Skin epidermis (tissue), 12 donors: ENCODE measurements at regions not wholly inside any gene's neighbourhood (a gene's known extent, or its start where the extent isn't known, plus 50 kb on each side); places are given as distances from the start of the nearest gene placed in this dataset.

ENCODE experiments used
- H3K27ac ChIP-seq, 21 experiments: fragments of 200-600 bp; sonication (generic) in 11 of 21; one replicate each; pipeline ENCODE4 v1.5.0; 2020; ENCODE audit warnings: mild to moderate bottlenecking in 3 of 21, inconsistent platforms in 2 of 21, moderate library complexity in 2 of 21
- H3K4me3 ChIP-seq, 7 experiments: fragments of 200-600 bp; sonication (generic) in 2 of 7; one replicate each; pipeline ENCODE4 v1.5.0; 2020; ENCODE audit warnings: inconsistent platforms in 2 of 7, mild to moderate bottlenecking in 2 of 7, moderate library complexity in 1 of 7

DNA sequence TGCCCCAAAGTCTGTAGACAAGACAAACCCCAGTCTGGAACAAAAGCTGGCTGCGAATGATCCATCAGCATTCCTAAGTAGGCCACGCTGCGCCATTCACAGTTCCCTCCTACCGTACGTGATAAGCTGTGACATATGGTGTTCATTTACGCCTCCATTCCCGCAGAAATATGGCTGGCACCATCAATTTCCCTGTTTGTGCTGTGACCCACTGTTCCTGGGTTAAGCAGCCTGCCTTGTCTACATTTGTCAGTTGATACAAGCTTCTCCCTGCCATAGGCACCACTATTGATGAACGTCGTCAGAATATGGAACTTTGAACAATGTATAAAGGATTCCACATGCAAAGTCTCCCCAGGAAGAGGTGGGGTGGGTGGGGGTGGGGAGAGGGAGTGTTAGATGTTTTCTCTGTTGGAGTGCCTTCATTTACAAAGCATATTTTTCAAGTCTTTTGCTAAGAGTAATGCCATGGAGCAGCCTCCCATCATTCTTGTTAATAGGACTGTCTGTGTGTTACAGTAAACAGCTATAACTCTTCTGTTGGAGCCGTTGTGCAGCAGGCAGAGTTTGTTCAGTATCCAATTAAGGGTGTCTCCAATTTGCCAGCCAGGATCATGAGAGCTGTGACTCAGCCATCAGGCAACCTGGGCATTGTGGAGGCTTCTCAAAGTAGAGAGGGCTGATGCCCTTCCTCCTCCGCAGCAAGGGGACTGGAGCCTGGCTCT lies 294.6 kb downstream of the TMEM114 start:
- Histone ChIP-seq H3K27ac (no peak overlapping the region), H3K4me3 (no peak overlapping the region)

- H3K4me3 ChIP-seq, result no peak overlapping the region
- no peak overlapping the region for H3K27ac ChIP-seq
Observed at GRCh38 chr16:8293413-8293812, 296.9 kb downstream of the TMEM114 start.

GRCh38 chr16:8292271-8292670 lies 298.0 kb downstream of the TMEM114 start:
- H3K27ac ChIP-seq, result no peak overlapping the region
- H3K4me3 ChIP-seq, result no peak overlapping the region

- Histone ChIP-seq H3K27ac (no peak overlapping the region), H3K4me3 (no peak overlapping the region)
Observed at GRCh38 chr16:8286348-8286747, 304.0 kb downstream of the TMEM114 start.

DNA sequence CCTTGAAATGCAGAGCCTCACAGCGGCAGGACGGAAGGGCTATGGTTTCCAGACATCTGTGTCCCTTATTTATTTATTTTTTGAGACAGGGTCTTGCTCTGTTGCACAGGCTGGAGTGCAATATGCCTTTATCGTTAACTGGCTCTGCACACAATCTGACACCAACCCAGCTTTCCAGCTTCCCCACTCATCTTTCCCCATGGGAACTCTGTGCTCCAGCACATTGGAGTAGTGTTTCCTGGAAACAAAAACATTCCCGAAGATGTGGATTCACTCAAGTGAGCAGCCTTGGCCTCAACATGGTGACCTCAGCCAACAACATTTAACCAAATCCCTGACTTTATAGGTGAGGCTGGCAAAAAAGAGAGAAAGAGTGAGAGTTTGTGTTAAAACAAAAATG lies 307.1 kb downstream of the TMEM114 start:
- no peak overlapping the region for H3K27ac ChIP-seq
- H3K4me3 ChIP-seq, result no peak overlapping the region

DNA sequence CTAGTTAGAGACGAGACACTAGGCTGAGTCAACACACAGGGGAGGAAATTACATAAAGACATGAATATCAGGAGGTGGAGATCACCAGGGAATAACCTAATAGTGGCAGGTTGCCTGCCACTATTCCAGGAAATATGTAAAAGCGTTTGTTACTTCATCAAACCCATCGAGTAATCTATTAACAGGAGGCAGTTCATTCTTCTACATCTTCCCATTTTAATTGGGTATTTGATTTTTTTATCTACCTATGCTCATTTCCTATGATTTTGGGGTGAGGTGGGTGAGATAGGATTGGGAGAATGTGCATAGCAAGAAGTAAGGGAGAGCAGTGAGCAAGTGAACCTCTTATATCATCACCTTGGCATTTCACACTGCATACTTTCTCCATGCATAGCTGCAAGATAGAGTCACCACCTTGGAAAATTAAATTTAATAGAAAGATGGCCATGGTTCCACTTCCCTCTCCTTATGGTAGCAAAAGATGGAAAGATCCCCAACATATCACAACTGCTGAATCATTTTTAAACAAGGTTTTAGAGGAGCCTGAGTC lies 312.2 kb downstream of the TMEM114 start:
- Histone ChIP-seq H3K4me3 (no peak overlapping the region), H3K27ac (no peak overlapping the region)

- Histone ChIP-seq H3K27ac (no peak overlapping the region), H3K4me3 (no peak overlapping the region)
Observed at GRCh38 chr16:8271344-8271743, 319.0 kb downstream of the TMEM114 start.

- no peak overlapping the region for H3K27ac ChIP-seq
- no peak overlapping the region for H3K4me3 ChIP-seq
Observed at GRCh38 chr16:8262299-8262698, 328.0 kb downstream of the TMEM114 start.

DNA sequence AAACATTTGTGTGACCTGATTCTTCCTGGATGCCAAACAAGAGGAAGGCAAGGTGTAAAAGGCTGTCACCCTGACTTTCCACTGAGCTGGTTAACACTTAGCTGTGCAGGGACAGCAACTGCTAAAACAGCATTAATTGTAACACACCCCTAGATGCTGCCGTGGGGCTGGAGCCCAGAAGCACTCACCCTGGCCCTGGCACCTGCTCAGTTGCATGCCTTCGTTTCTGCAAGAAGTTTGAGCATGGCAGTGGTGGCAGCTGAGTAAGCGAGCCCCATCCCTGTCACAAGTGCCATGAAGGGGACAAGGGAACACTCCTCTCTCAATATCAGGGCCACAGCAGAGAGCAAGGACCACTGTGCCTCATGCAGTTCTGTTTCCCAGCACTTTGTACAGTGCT lies 330.2 kb downstream of the TMEM114 start:
- H3K4me3 ChIP-seq, result no peak overlapping the region
- H3K27ac ChIP-seq, result no peak overlapping the region

- H3K4me3 ChIP-seq, result no peak overlapping the region
- no peak overlapping the region for H3K27ac ChIP-seq
Observed at GRCh38 chr16:8258523-8258922, 331.8 kb downstream of the TMEM114 start.

DNA sequence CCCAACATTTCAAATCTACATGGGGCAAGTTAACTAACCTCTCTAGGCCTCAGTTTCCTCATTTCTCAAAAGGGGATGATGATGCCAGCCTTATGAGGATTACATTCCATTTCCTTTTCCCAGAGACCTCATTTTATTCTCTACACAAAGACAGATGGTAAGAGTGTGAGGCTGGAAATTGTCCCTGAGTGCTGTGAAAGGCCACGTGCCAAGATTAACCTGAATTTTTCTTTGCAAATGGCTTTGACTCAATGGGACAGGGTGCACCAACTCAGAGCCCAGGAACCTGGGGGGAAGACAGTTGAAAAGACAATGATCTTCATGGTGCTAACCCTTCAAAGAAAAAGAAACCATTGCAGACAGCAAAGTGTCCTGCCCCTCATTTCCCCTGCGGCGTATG lies 332.8 kb downstream of the TMEM114 start:
- Histone ChIP-seq H3K4me3 (no peak overlapping the region), H3K27ac (no peak overlapping the region)

DNA sequence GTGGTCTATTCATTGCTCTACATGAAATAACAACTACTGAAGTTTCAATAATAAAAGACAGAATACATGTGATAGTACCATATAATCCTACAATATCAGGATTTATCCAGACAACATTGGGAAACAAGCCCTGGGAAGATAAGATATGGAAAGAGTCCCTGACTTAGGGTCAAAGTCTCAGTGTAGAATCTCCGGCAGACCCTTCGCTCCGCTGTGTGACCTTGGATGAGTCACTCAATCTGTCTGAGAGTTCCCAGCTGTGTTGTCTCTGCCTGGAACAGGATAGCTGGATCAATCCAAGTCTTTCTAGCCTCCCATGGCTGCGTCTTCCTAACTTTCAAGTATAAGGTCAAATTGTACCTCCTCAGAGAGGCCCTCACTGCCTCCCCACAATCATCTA lies 335.9 kb downstream of the TMEM114 start:
- H3K27ac ChIP-seq, result no peak overlapping the region
- H3K4me3 ChIP-seq, result no peak overlapping the region

GRCh38 chr16:8253718-8254117 lies 336.6 kb downstream of the TMEM114 start:
- Histone ChIP-seq H3K27ac (no peak overlapping the region), H3K4me3 (no peak overlapping the region)

DNA sequence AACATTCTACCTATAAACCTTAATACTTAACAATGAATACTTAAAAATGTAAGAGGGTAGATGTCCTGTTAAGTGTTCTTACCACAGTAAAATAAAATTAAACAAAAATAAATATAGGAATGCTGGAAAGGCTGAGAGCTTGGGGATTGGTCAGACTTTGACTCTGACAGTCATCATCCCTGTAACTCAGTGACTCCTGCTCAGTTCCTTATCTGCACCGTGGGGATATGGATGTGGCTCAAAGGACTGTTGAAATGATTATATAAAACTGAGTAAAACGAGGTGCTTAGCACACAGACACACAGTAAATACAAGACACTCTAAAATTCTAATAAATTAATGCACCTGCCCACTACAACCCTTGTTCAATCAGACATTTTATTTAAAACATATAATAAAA lies 338.6 kb downstream of the TMEM114 start:
- Histone ChIP-seq H3K4me3 (no peak overlapping the region), H3K27ac (no peak overlapping the region)

DNA sequence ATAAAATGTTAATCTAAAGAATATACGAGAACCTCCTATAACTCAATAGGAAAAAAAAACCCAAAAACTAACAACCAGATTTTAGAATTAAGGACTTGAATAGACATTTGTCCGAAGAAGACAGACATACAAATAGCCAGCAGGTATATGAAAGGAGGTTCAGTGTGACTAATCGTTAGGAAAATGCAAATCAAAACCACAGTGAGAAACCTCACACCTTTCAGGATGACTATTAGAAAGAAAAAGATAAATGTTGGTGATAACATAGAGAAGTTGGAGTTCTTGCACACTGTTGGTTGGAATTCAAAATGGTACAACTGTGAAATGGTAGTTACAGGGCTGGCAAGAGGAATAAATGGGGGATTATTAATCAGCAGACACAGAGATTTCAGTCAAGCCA lies 339.0 kb downstream of the TMEM114 start:
- Histone ChIP-seq H3K4me3 (no peak overlapping the region), H3K27ac (no peak overlapping the region)

- Histone ChIP-seq H3K27ac (no peak overlapping the region), H3K4me3 (no peak overlapping the region)
Observed at GRCh38 chr16:8247993-8248392, 342.3 kb downstream of the TMEM114 start.

- Histone ChIP-seq H3K4me3 (no peak overlapping the region), H3K27ac (no peak overlapping the region)
Observed at GRCh38 chr16:8243981-8244380, 346.3 kb downstream of the TMEM114 start.

- H3K4me3 ChIP-seq, result no peak overlapping the region
- no peak overlapping the region for H3K27ac ChIP-seq
Observed at GRCh38 chr16:8241408-8241807, 348.9 kb downstream of the TMEM114 start.

DNA sequence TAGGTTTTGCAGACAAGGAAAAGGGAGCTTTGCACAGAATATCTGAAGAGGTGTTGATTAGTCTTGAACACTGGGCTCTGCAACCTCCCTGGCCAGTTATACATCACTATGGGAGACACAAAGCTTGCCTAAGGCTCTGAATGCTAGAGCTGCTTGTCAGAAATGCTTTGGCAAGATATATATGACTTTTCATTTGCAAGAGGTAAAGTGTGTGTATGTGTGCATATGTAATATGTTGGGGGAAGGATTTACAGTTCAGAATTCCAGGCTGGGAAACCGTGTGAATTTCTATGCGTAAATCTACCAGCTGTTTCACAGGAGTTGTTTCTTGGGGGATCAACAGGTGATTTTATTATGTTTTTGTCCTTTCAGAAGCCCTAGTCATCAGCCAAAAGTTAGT lies 350.9 kb downstream of the TMEM114 start:
- Histone ChIP-seq H3K4me3 (no peak overlapping the region), H3K27ac (no peak overlapping the region)

DNA sequence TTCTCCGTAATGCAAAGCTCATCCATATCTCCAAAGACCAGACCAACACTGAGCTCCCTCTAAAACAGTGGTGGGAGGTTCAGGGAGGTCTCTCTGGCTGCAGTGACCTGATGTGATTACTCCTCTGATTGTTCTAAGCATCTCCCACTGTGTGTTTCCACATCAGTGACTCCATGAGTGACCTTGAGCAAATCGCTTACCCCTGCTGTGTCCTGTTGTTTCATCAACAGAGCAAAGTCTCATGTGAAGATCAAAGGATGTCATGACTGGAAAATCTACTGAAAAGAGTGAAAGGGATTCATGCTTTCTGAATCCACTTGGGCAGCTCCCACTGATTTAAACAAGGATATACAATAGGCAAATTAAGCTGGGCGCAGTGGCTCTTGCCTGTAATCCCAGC lies 352.9 kb downstream of the TMEM114 start:
- Histone ChIP-seq H3K4me3 (no peak overlapping the region), H3K27ac (no peak overlapping the region)

- Histone ChIP-seq H3K27ac (no peak overlapping the region), H3K4me3 (no peak overlapping the region)
Observed at GRCh38 chr16:8236816-8237215, 353.5 kb downstream of the TMEM114 start.

DNA sequence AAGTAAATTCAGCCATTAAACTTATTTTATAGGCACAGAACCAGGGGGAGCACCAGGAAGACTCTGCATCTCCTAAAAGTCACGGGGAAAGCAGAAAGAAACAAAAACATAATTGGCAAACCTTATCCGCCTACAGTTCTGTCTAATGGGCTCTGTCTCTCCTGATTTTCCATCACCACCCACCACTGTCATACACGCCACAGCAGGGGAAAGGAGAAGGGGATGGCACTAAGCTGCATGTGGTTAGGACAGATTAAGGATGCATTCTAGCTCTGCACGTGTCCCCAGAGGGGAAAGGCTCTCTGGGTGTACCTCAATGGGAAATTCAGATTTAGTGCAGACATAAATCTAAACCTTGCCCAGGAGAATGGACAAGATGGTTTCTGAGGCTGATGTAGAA lies 359.8 kb downstream of the TMEM114 start:
- no peak overlapping the region for H3K27ac ChIP-seq
- no peak overlapping the region for H3K4me3 ChIP-seq
